ENCODE measurements at regions not wholly inside any gene's neighbourhood (a gene's known extent, or its start where the extent isn't known, plus 50 kb on each side); places are given as distances from the start of the nearest gene placed in this dataset.
"Not testable (repeated sequence)": the region's sequence is repeated elsewhere in the genome, so short reads cannot be mapped to it uniquely, and the experiment has no call there.

GRCh38 chr2:16217741-16218140 lies 277.4 kb downstream of the MYCN start:
- TF ChIP-seq CTCF (conservative IDR thresholded peaks at IDR 0.05; ENCODE audit: low read depth, low read length); RCOR1 (IDR thresholded peaks at IDR 0.05; ENCODE audit: insufficient replicate concordance, low read length); POLR2A (IDR thresholded peaks at IDR 0.05; ENCODE audit: low read depth, low read length); MAFK (IDR thresholded peaks at IDR 0.05; ENCODE audit: low read depth, low read length); CEBPB (IDR thresholded peaks at IDR 0.05; ENCODE audit: low read depth, low read length); RFX5 (IDR thresholded peaks at IDR 0.05; ENCODE audit: low read depth, low read length); USF2 (IDR thresholded peaks at IDR 0.05; ENCODE audit: low read depth, low read length); RAD21 (IDR thresholded peaks at IDR 0.05; ENCODE audit: low read length); NFE2L2 (IDR thresholded peaks at IDR 0.05; ENCODE audit: low read depth, low read length); SMC3 (IDR thresholded peaks at IDR 0.05; ENCODE audit: low read depth, low read length); ELK1 (IDR thresholded peaks at IDR 0.05; ENCODE audit: borderline replicate concordance, low read depth, low read length); CHD1 (IDR thresholded peaks at IDR 0.05; ENCODE audit: low read depth, low read length); BHLHE40 (IDR thresholded peaks at IDR 0.05; ENCODE audit: low read depth, low read length): not testable (repeated sequence)

Data from IMR-90 (cell line).